SK-N-MC (cell line): ENCODE measurements at regions not wholly inside any gene's neighbourhood (a gene's known extent, or its start where the extent isn't known, plus 50 kb on each side); places are given as distances from the start of the nearest gene placed in this dataset.
"Not testable (repeated sequence)": the region's sequence is repeated elsewhere in the genome, so short reads cannot be mapped to it uniquely, and the experiment has no call there.

Source experiments
- EZH2 ChIP-seq: fragments of 200-600 bp; sonication (generic); IDR thresholded peaks from one replicate; pipeline ENCODE4 v1.6.1; 2017; ENCODE audit warnings: antibody characterized with exemption
- POLR2AphosphoS5 ChIP-seq: IDR thresholded peaks from 2 replicates; pipeline ENCODE4 v1.6.1; 2012; ENCODE audit warnings: mild to moderate bottlenecking, low read depth, low read length, borderline replicate concordance

DNA sequence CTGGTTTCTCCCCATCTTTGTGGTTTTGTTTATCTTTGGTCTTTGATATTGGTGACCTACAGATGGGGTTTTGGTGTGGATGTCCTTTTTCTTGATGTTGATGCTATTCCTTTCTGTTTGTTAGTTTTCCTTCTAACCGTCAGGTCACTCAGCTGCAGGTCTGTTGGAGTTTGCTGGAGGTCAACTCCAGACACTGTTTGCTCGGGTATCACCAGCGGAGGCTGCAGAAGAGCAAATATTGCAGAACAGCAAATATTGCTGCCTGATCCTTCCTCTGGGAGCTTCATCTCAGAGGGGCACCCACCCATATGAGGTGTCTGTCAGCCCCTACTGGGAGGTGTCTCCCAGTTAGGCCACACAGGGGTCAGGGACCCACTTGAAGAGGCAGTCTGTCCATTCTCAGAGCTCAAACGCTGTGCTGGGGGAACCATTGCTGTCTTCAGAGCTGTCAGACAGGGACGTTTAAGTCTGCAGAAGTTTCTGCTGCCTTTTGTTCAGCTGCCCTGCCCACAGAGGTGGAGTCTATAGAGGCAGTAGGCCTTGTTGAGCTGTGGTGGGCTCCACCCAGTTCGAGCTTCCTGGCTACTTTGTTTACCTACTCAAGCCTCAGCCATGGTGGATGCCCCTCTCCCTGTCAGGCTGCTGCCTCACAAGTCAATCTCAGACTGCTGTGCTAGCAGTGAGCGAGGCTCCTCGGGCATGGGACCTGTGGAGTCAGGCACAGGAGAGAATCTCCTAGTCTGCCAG lies 94.8 kb upstream of the BNIP2 start:
- TF ChIP-seq POLR2AphosphoS5, EZH2: not testable (repeated sequence)
